MV-4-11 (cell line): ENCODE measurements at regions not wholly inside any gene's neighbourhood (a gene's known extent, or its start where the extent isn't known, plus 50 kb on each side); places are given as distances from the start of the nearest gene placed in this dataset.
"Not testable (repeated sequence)": the region's sequence is repeated elsewhere in the genome, so short reads cannot be mapped to it uniquely, and the experiment has no call there.

Source experiments
- DNase-seq: peaks from one replicate; lab custom pipeline; 2025; lab: John Stamatoyannopoulos, UW

DNA sequence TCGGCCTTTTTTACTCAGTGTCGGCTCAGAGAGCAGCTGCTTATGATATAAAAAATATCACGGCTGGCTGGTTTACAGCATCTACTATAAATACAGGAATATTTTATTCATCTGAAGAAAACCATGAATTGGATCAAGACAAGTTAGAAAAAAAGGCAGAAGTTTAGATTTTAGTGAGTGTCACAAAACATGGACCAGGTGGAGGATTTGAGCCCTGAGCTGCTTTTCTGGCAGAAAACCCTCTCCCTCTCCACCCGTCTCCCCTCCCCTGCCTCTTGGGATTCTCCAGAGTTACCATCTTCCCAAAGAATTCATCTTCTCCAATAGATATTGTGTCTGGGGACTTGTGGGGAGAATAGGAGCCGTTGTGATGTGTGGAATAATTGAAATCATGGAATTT is 142.8 kb upstream of the RAI2 start:
- DNase-seq = no peak

DNA sequence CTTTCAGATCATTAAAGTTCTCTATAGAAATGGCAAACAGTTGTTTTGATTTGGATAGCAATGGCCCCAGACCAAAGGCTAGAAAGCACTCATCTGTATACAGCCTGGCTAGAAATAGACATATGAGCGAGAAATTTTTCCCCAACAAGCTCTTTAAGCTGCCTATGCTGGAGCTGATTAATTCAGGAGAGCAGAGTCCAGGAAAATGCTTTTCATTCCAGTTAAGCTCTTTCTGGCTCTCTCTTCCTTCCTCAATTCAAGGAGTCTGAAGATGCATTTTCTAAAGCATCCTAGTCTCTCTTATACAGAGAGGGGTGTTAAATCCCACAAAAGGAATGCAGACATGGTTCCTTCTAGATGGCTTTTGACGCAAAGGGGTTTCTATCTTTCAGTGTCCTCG is 141.7 kb upstream of the RAI2 start:
- DNase-seq = no peak

DNA sequence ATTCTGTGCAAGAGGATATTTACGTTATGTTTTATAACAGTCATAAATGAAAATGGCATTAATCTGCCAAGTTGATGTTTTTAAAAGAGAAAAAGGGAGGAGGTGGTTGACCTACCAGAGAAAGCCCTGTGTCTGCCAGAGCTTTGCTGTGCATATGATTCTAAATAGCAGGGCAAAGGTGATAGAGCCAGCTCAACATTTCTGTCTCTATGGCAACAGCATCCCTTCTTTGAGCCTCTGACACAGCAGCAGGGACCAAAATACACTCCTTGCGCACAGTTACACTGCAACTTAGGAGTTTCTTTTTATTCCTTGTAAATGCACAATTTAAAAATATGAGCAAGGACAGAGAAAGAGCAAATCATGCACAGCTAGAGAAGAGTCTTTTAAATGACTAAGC is 133.3 kb upstream of the RAI2 start:
- no peak for DNase-seq

DNA sequence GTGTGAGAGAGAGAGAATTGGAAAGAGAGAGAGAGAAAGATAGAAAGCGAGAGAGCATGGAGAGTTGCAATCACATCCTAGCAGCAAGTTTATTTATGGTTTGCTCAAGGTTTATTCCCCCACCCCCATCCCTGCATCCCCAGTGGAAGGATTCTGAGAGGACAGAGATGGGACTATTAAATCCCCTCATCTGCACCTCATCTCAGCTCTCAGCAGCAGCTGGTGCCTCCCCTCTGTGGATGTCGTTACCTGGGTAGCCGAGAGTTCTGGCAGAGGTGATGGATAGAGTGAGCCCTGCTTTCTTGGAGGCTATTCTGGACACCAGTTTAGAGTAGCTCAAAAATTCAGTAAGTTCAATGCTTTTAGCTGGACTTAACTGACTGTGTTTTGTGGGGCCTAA is 132.0 kb upstream of the RAI2 start:
- DNase-seq = no peak

DNA sequence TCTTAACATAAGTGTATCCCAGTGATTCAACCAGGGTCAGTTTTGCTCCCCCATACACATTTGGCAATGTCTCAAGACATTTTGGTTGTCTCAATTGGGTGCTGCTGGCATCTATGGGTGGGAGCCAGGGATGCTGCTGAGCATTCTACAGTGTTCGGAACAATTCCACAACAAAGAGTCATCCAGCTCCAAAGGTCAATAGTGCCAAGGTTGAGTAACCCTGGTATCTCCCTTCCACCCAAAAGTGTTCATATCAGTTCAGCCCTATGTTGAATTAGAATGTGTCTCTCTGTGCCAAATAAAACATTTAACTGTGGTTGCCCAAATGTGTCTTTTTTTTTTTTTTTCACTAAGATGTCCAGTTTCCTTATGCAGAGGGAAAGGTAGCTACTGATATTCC is 129.4 kb upstream of the RAI2 start:
- DNase-seq = no peak

DNA sequence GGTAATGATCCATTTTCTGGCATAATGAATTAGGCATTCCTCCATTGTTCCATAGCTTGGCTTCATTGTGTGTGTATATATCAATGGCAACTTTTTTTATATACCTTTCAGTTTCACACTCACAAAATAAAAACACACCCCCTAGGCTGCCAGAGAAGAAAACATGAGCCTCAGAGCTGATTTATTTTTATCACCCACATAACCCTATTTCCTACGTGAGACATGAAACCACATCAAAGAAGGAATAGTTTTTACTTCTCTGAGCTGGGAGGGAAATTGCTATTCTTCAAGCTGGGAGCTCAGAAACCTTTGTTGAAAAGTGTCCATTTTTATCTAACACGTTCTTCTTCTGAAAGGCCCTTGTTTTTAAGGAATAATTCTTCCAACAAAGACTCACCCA is 126.7 kb upstream of the RAI2 start:
- no peak for DNase-seq

DNA sequence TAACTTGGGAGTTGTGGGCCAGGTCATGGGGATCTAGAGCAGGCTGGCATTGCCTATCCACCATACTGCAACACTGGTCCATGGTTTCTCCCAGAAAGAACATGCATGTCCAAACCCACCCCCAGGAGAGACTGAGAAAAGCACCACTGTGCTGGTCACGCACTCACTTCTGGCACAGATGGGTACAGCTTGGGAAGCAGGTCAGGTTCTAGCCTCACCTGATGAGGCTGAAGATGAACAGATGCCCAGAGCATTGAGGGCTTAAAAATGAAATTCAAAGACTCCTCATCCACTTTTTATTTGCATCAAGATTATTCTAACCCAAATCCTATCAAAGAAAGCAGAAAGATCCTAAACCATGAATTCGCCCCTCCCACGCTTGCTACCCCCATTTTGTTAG is 125.9 kb upstream of the RAI2 start:
- no peak for DNase-seq

DNA sequence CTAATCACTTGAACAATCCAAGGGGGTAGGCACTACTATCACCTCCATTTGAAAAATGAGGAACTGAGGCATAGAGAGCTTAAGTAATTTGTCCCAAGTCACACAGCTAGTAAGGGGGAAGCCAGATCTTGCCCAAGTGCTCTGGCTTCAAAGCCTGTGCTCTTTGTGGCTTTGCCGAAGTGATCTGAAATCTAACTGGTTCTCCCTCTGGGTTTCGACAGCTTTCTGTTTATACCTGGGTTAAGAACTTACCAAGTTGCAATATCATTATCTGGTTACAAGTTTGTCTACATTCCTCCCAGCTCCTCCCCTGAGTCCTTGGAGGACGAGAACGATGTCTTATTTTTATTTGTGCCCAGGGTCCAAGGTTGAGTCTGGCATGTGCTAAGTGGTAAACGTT is 125.3 kb upstream of the RAI2 start:
- DNase-seq = peak; percentile 54

DNA sequence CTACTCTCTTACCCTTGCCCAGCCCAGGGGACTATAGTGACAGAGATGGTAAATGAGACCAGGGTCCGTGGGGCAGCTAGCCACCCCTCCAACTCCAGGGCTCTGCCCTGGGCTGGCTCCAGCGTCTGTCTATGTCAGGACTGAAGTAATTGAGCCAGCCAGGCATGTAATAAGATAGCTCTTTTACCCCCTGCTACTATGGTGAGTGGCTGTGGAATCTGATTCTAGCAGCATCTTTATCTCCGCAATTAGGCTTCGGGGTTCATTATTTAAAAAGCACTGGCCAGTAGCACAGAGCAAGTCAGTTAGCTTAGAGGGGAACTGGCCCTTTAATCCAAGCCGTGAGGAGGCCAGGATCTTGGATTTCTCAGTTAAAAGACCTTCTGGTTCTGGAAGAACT is 123.3 kb upstream of the RAI2 start:
- no peak for DNase-seq

DNA sequence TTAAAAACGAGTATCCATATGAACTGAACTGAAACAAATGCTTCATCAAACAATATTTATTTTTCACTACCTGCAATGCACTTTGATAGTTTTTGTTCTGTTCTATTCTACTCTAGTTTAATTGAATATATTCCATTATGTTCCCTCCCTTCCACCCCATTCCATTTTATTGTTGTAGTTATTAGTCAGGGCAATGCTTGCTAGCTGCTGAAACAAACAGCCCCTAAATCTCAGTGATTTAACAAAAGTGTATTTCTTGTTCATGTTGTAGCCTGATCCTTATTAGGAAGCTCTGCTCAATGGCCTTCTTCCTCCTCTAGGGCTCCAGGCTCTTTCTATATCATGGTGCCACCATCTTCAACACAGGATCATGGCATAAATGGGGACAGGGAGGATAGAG is 122.3 kb upstream of the RAI2 start:
- DNase-seq = no peak

DNA sequence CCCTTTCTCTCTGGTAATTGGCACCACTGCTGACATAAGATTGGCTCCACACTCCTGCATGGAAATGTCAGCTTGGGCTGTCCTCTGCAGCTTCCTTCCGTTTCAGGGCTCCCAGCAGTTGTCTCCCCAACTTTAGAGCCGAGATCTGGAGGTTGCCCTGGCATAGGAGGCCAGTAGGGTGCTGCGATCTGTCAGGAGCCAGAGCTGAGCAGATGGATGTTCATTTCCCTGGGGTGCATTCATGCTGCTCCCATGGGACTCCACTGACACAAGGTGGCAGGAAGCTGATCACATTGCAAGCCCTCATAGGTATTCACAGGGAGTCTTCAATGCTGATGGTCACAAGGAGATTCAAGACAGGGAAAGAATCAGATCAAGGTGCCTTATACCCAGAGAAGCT is 116.6 kb upstream of the RAI2 start:
- DNase-seq = no peak

DNA sequence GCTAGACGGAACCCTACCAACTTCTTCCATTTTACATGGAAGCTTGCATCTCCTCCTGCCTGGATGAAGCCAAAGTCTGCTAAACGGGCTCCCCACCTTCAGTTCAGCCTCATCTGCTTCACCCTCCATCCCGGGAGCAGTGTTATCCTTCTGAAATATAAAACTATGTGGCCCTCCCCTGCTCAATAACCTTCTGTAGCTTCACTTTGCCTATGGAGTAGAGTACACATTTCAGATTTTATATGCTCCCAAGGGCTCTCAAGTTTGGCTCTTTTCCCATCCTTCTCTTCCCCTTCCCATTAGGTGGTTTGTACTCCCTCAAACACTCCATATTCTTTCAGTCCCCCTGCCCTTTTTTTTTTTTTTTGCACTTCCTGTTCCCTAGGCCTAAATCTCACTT is 115.9 kb upstream of the RAI2 start:
- DNase-seq = no peak

DNA sequence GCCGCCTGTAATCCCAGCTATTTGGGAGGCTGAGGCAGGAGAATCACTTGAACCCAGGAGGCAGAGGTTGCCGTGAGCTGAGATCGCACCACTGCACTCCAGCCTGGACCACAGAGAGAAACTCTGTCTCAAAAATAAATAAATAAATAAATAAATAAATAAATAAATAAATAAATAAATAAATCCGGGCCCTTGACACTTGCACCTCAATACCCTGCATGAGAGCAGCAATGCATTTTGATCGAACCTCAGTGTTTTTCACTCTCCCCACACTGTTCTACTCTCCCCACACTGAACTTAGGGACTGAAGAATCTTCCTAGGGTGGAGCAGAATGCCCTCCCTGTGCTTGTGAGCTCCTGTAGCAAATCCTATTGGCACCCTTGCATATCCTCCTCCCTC is 114.3 kb upstream of the RAI2 start:
- DNase-seq = not testable (repeated sequence)

DNA sequence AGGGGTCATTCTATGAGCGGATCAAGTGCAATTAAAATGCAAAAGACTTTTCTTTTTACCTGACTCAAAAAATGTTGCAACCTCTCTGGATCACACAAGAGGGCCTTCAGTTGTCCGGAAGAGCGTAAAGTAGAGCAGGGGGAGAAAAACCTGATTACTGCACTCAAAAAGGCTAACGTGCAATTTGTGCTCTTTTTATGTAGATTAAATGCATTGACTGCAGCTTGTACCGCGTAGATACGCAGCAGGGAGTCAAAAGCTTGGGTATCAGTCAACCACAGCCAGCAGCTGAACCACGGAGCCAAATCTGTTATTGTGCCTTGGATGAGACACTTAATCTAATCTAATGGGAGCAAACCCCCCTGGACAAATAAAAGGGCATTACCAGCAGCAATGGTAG is 107.3 kb upstream of the RAI2 start:
- DNase-seq = no peak

DNA sequence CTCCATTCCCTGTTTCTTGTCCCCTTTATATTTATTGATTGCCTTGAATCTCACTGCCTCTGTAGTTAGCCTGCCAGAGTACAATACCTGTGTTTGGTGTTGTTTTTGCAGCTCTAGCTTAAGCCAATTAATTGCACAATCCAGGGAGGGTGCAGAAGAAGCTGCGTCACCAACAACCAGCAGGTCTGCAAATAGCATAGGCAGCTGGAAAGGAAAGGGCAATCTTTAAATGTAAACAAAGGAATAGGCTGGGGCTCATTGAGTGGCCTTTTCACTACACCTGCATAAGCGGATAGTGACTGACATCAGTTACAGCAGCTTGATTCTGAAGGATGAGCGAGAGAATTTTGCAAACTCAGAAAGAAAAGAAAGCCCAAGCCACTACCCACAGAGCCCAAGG is 106.8 kb upstream of the RAI2 start:
- DNase-seq = no peak

DNA sequence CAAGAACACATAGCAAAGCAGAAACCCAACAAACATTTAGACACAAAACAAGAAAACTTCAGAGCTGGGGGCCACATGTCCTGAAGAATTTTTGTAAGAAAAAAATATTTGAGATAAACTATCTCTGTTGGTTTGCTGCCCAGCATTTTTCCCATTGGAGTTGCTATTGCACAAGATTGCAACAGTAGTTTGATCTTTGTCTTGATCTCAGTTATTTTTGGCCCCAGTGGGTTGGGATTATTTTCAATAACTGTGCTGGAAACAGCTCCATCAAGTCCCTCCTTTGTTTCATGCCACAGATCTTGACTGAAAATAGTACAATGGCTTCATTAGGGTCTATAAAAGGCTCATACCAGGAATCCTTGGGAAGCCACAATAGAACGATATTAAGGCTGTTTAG is 103.8 kb upstream of the RAI2 start:
- DNase-seq = no peak

DNA sequence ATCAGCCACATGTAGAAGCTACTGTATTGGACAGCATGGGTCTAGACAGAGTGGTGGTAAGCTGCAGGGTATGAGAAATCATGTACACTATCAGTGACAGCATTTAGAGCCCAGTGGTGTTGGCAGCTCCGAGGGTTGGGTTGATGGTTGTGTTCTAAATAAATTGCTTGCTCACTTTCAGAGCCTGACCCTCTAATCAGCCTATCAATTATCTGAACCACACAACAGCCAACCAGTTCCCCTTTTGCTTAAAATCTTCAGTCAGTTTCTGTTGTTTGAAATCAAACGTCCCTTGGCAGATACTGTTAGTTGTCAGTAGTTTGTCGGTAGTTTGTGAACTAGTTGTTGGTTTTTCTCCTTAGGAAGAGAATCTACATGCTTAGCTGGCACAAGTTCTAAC is 99.8 kb upstream of the RAI2 start:
- no peak for DNase-seq

DNA sequence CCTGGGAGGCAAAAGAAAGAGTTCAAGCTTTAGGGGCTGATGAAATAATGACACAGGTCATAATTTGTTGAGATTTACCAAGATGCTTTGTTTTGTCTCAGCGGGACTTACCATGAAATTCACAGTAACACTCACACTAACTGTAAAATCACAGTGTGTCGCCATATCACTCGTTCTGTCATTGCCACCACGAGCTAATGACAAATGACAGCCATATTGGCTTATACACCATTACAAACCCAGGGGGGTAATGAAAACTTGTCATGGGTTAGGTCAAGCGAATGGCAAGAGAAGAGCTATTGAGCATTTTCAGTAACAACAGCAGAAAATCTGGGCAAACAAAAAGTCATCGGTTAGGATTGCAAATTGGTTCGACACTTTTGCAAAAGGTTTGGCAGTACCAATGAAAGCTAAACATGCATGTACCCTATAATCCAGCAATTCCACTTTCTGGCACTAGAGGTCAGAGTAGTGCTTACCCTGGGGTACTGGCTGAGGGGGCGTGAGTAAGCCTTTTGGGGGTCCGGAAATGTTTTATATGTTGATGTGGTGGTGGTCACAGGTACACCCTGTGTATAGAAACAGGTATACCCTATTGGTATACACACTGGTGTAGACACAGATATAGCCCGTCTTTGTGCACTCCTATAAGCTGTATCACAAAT is 83.9 kb upstream of the RAI2 start:
- no peak for DNase-seq

DNA sequence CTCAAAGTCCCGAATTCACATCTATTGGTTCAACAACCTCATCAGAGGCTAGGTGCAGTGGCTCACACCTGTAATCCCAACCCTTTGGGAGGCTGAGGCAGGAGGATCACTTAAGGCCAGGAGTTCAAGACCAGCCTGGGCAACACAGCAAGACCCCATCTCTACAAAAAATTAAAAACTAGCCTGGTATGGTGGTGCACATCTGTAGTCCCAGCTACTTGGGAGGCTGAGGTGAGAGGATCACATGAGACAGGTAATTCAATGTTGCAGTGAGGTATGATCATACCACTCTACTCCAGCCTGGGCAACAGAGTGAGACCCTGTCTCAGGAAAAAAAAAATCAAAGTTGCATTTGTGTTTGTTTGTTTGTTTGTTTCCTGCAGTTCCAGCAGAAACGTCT is 80.1 kb upstream of the RAI2 start:
- DNase-seq = not testable (repeated sequence)

DNA sequence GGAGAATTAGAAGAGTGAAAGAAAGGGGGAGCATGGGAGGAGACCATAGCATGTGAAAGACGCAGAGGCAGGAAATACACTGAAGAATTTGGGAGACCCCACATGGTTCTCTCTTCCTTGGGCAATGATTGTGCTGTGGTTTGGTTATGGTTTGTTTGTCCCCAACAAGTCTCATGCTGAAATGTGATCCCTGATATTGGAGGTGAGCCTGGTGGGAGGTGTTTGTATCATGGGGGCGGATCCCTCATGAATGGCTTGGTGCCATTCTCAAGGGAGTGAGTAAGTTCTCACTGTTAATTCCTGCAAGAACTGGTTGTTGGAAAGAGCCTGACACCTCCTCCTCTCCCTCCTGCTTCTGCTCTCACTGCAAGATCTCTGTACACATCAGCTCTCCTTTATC is 78.6 kb upstream of the RAI2 start:
- DNase-seq = no peak

DNA sequence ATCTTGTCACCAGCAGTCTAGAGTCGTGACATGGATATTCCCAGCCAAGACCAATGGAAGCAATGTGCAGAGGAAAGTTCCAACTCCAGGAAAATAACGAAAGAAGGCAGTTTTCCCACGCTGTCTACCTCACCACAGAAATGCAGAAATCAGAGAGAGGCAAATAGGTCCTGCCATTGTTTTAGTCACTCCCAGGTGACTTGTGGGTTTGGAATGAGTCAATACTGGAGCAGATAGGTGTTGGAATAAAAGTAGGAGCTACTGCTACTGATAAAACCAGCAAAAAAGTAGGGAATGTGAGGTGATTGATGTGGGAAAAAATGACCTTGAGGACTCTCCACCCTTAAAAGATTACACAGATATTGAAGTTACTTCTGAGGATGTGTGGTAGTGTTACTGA is 72.8 kb upstream of the RAI2 start:
- no peak for DNase-seq

DNA sequence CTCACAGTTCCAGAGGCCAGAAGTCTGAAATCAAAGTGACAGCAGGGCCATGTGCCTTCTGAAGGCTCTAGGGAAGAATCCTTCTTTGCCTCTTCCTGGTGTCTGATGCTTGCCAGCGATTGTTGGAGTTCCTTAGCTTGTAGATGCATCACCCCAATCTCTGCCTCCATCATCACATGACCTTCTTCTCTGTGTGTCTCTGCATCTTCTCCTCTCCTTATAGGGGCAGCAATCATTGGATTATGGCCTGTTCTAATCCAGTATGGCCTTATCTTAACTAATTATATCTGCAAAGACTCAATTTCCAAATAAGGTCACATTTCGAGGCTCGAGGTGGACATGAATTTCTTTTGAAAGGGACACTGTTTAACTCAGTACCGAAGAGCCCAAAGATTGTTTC is 71.7 kb upstream of the RAI2 start:
- DNase-seq = no peak

DNA sequence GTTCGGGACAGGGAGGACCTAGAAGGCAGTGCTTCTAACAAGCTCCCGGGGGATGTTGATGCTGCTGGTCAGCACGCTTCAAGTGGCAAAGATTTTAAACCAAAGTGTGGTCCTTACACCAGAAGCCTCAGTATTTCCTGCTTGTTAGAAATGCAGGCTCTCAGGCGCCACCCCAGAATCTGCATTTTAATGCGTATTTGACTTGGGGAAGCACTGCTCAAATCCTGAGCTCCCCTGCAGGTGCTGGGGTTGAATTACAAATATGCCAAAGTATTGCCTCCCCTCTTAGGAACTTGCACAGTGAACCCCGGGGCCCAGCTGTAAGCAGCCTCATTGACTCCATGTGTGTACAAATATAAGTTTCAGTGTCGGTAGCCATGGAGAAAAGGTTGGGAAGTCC is 70.8 kb upstream of the RAI2 start:
- no peak for DNase-seq

DNA sequence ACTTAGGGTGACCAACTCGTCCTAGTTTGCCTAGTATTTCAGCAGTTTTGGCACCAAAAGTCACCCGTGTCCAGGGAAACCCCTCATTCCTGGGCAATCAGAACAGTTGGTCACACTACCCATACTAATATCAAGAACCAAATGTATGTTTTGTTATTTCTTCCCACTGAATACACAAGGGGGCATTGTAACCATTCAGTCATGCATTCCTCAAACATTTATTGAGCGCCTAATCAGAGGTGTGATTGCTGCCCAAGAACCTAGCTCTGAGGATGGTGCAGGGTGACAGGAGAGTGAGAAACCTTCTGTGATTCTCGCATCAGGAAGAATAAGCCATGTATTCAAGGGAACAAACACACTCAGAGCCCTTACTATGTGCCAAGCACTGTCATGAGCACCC is 69.8 kb upstream of the RAI2 start:
- DNase-seq = no peak

DNA sequence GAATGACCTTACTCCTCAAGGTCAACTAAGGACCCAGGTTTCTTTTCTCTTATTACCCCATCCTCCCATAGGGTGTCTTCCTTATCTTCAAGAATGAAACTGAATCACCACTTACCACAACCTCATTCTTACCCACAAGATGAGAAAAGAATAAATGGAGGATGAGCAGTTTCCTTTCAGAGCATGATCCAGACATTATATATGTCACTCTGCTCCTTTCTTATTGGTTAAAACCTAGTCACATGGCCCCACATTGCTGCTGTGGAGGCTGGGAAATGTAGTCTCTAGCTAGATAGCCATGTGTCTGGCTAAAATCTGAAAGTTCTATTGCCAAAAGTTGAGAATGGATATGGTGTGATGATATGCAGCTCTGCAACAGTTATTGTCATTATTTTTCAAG is 62.4 kb upstream of the RAI2 start:
- DNase-seq = peak; percentile 44
